C4-2B (cell line): ENCODE measurements at regions not wholly inside any gene's neighbourhood (a gene's known extent, or its start where the extent isn't known, plus 50 kb on each side); places are given as distances from the start of the nearest gene placed in this dataset.

Source experiments
- H3K27ac ChIP-seq: fragments of 450-650 bp; 2 replicates; pipeline ENCODE4 v1.5.1; 2017
- ZFX ChIP-seq: fragments of 450-650 bp; IDR thresholded peaks from 2 replicates; pipeline ENCODE4 v1.6.1; 2017
- TF ChIP-seq, protein P1 (sequence below): fragments of 450-650 bp; conservative IDR thresholded peaks from 2 replicates; pipeline ENCODE4 v1.5.1; 2017; ENCODE audit warnings: mild to moderate bottlenecking

DNA sequence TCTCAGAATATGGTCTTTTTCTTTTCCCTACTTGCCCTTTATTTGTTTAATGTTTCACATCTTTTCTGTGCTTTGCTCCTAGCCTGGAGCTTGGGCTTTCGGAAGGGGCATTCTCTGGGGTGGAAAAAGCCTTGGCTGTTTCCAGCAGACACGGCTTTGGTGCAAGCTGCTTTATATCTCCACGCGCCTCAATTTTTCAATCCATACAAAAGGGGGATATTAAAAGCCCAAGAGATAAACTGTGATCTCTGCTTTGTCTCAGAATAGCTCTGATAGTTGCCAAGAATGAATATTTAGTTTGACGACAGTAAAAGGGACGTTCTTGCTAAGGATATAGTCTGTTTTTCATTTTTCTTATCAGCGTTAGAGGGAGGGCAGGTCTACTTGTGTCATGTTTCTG, 194.0 kb upstream of the KIRREL3 start:
- TF ChIP-seq, protein P1, sequence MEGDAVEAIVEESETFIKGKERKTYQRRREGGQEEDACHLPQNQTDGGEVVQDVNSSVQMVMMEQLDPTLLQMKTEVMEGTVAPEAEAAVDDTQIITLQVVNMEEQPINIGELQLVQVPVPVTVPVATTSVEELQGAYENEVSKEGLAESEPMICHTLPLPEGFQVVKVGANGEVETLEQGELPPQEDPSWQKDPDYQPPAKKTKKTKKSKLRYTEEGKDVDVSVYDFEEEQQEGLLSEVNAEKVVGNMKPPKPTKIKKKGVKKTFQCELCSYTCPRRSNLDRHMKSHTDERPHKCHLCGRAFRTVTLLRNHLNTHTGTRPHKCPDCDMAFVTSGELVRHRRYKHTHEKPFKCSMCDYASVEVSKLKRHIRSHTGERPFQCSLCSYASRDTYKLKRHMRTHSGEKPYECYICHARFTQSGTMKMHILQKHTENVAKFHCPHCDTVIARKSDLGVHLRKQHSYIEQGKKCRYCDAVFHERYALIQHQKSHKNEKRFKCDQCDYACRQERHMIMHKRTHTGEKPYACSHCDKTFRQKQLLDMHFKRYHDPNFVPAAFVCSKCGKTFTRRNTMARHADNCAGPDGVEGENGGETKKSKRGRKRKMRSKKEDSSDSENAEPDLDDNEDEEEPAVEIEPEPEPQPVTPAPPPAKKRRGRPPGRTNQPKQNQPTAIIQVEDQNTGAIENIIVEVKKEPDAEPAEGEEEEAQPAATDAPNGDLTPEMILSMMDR = no peak
- no peak overlapping the region for H3K27ac ChIP-seq

DNA sequence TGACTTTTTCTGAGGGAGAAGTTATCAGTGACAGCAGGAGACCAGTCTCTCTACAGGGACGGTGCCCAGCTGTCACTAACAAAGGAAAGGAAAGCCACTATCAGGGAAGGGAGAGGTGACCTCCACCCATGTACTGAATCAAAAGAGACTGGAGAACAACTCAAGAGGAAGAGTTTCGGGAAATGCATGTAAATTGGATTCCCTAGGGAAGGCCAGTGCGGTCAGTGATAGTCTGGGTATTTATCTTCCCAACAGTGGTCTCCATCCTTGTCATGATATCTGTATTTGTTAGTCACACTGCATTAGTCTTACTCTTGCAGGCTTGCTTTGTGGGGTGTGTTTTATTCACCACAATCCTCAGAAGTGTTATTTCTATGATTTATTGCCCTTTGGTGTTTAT, 193.4 kb upstream of the KIRREL3 start:
- no peak overlapping the region for H3K27ac ChIP-seq
- TF ChIP-seq, protein P1 = no peak

DNA sequence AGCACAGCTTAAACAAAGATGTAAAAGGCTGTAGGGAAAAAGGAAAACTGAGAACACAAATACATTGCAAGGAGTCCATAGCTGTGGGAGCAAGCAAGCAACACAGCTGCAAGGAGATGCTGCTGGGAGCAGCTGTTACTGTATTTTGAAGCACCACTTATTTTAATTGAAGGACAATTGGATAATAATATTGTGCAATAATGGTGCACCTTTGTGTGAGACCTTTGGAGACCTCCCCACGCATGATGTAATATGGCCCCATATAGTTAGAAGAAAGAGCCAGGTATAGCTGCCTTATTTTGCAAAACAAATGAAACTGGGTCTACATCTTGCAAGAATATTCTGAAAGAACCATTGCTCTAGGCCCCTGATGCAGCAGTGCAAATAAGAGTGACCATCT, 191.1 kb upstream of the KIRREL3 start:
- TF ChIP-seq, protein P1 = no peak
- TF ChIP-seq ZFX = no peak

DNA sequence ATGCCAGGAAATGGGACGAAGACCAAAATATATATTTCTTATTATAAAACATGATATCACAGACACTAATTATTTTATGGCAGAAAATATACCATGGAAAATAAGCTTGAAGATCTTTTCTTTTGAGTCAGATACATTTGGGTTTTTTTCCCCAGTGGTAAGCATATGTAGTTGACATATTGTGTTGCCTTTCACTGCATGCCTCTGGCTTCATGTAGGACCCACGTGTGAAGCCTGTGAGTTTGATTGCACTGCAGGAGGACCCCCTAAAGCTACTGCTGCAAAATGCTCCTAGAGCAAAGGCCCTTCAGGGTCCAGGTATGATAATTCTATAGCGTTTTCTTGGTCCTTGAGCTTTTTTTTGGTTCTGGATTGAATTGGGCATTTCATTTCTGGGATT, 190.7 kb upstream of the KIRREL3 start:
- no peak overlapping the region for H3K27ac ChIP-seq
- TF ChIP-seq, protein P1 = no peak
- TF ChIP-seq ZFX = no peak

More for the DNA sequence above, 191.1 kb upstream of the KIRREL3 start:
- no peak overlapping the region for H3K27ac ChIP-seq

DNA sequence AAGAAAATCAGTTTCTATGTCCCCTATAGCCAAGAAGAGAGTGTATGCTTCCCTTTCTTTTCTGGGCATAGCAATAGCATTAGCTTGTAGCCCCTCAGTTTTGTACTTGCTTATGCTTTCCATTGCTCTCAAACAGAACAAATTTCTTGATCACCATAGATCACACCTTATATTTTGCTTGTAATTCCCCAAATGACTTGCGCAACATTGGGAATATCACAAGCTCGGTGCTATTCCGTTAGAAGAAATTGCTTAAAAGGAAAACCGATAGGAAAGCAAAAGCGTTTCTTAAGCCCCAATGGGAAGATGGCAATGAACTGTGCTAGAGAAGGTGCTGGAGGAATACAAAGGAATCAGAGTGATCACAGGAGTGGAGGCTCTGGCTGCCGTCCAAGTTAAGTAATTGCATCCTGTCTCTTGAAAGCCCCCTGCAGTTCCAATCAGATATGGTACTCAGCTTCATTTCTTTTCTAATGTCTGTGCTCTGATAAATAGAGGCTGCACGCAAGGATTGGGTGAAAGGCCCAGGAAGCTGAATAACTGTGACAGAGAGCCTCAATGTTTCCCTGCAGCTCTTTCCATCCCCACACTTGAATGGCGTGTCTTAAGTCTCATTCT, 182.1 kb upstream of the KIRREL3 start:
- no peak for TF ChIP-seq ZFX
- TF ChIP-seq, protein P1 = no peak
- no peak overlapping the region for H3K27ac ChIP-seq

DNA sequence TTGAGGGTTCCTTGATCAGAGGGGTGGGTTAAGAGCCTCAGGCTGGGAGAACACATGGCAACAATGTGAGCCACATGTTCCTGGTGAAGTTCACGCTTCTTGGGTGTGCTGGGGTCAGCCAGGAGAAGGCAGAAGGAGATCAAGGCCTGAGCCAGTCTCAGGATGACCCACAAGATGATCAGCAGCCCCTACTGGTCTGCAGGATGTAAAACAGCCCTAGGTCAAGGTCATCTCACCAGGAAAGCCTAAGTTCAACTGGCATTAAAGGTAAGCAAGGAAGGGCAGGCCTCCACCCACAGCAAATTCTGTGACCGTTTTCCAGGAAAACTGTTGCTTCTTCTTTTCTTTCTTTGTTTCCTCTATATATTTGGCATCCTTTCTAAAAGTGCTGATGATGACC, 156.7 kb upstream of the KIRREL3 start:
- H3K27ac ChIP-seq = no peak overlapping the region
- TF ChIP-seq ZFX = no peak
- TF ChIP-seq, protein P1 = no peak; the same call in 1 of the 2 replicates

DNA sequence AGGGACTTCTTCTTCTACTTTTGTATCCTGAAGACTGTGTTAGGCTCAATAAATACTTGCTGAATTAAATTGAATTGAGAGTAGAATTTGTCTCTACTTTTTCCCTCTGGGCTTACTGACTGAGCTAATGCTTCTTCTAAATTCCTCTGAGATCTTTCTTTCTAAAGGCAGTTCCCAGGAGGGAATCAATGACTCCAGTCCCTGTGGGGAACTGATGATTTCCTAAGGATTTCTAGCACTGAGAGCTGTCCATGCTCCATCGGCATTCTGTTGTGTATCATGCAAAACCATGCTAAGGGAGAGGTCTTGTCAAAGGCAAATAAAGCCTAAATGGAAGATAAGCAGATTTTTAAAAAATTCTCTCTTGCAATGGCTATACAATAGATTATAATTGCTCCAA, 148.8 kb upstream of the KIRREL3 start:
- TF ChIP-seq, protein P1 = no peak
- TF ChIP-seq ZFX = no peak
- H3K27ac ChIP-seq = no peak overlapping the region
